GM21717 (cell line): ENCODE measurements at regions not wholly inside any gene's neighbourhood (a gene's known extent, or its start where the extent isn't known, plus 50 kb on each side); places are given as distances from the start of the nearest gene placed in this dataset.

Source experiments
- ATAC-seq: cut with Tn5 transposase; IDR thresholded peaks from one replicate; pipeline ENCODE4 v1.9.1; 2021; ENCODE audit warnings: mild to moderate bottlenecking, moderate library complexity; ENCODE audit not compliant: unreplicated experiment

DNA sequence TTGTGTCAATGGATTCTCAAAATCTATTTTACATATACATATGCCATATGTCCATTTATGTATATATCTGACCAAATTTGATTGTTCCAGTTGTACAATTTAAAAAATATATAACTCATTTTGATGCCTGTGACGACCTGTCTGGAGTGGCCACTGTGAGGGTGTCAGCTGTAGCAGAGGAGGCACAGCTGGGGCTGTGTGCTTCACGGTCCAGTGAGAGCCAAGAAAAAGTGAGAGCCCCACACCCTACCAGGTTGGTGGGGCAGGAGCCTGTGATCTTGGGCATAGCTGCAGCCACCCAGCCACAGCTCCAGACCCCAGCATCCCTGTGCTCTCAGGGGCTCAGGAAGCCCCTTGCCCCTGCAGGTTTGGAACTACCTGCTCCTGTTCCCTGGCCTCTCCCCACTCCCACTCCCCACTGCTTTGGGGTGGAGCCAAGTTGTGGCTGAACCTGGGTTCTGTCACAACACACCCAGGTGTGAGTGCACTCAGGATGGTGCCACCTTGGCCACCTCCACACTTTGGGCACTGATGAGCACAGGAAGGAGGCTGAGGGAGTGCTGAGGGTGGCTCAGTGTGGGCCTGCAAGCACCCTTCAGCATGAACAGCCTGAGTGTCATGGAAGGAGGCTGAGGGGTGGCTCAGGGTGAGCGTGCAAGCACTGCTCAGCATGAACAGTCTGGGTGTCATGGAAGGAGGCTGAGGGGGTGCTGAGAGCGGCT is 161.1 kb upstream of the ROBO1 start:
- ATAC-seq: no peak

DNA sequence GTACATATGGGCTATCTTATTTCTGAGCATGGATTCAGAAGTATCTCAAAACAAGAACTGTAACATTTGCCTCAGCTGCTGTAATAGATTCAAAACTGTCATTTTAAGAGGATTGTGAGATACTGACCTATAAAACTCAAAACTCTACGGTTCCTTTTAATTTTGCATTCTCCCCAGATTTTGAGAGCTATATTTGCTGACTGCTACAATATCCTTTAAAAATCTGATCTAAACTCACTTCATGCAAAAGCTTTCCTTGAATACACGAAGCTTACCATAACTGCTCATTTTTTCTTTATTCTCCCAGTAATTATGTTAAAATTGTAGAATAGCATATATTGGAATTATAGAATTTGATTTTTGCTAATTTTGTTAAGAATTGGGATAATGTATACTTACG is 158.7 kb upstream of the ROBO1 start:
- no peak for ATAC-seq

DNA sequence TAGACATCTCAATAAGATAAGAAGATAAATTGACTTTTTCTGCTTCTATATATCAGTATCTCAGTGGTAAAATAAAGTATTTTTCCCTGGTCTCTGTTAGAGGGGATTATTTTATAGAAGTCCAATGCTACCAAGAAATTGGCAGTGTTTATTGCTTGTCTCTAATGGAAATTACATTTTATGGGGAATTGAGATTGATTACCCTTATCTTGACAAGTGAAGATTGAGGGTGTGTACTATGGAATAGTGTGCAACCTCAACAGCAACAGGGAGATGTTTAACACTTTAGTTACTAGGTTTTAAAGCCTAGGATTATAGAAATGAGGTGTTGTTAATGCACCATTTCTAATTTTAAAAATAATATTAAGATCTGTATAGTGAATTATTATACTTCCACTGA is 154.8 kb upstream of the ROBO1 start:
- no peak for ATAC-seq

DNA sequence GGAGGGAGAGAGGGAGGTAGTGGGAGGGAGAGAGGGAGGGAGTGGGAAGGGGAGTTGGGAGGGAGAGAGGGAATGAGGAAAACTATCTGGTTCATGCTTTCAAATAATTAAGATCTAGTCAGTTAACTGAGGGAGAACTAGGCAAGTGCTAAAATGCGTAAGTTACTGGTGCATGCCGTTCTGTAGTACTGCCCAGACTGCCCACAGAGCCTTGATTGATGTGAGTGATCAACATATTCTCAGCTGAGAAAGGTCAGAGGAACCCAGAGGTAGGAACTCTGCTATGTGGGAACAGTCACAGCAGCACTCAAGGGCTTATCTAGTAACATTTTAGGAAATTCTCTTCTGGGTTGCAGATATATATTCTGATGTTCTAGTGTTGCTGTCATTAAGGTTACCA is 149.8 kb upstream of the ROBO1 start:
- ATAC-seq: no peak

DNA sequence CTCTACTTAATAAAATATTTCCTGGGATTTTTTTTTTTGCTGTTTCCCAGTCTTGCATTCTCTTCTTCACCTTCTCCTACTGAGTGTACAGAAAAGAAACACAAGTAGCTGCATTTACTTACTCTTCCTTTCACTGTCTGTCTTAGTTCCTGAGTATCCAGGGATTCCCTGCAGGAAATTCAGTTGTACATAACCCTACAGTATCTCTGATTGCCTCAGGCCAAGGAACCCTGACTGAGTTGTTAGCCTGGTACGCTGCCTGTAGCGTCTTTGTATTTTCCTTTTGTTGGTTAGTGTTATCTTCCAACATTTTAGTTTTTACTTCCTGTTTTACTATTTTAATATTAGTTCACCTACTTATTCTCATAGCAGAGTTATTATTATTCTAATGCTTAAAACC is 142.5 kb upstream of the ROBO1 start:
- ATAC-seq: no peak

DNA sequence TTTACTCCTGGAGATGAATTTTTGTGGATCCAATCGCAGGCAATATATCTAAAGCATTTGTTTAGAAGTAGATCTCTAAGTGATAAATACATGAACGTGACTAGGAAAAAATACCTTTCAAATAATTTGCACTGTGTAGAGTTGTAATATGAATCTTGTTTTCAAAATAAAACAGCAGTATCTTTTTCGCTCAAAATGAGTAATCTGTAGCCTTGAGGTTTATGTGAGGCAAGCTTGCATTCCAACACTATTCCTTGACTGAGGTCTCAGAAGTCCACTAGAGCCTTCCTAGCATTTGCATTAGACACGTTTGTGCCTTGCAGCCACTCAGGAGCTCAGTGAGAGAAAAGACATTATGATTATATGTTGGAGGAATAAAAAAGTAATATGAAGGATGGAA is 138.3 kb upstream of the ROBO1 start:
- ATAC-seq: no peak

DNA sequence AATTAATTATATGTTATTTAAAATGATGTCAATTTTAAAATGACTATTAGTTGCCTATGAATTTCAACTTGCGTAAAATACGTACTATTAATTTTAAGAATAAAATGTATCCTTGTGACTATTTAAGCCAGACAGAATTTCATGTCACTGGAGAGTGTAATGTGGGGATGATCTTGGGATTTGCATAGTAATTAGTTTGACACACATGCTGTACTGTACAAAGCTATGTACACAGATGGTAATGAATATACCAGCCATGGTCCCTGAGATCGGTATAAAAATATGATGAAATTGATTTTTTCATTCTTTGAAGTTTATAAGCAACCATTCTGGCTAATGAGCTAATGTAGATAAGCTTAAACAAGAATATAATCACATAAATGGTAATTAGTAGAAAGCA is 134.4 kb upstream of the ROBO1 start:
- ATAC-seq: no peak

DNA sequence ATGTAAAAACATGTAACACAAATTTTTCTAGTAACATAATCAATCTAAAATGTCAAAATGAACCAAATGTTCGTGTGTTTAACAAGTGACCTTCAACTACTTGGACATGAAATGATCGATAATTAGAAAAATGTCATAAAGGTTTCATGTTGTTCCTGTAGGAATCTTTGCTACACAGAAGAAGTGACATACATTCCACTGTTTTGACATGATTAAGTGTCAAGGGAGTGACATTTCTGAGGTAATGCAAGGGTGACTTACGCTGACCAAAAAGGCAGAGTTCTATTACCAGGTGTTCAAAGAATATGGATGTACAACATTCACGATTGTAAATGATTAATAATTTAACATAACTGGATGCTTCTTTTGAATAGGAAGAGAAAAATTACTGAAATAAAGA is 131.1 kb upstream of the ROBO1 start:
- ATAC-seq: no peak

DNA sequence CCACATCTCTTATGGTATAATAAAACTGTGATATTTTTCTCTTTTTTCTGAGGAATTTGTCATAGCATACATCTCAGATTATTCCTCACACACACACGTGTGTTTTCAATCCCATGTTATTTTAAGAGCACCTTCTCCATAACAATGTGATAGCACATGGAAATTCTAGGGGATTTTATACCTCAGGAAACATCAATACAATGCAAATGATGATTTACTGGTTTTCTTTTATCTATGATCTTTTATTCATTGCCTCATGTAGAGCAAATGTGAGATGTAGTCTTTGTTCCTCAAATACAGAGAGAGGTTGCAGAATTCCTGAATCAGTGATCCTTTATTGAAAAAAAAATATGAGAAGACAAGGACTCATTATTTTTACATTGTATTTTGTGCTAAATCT is 128.3 kb upstream of the ROBO1 start:
- ATAC-seq: no peak

DNA sequence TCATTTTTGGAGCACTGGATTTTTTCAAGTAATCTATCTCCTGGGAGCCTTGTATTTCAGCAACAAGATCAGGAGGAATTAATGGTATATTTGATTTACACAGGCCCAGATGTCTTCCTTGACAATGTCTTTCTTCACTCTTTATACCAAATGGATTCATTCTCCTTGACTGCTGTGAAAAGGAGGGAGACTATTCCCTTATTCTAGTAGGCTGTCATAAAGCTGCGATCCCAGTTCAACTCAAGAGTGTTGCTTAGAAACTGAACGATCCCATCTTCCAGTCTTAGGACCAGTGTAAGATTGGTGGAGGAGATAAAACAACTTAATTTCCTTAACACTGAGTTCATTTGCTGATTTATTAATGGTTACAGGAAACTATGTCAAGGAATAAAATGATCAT is 119.4 kb upstream of the ROBO1 start:
- no peak for ATAC-seq

DNA sequence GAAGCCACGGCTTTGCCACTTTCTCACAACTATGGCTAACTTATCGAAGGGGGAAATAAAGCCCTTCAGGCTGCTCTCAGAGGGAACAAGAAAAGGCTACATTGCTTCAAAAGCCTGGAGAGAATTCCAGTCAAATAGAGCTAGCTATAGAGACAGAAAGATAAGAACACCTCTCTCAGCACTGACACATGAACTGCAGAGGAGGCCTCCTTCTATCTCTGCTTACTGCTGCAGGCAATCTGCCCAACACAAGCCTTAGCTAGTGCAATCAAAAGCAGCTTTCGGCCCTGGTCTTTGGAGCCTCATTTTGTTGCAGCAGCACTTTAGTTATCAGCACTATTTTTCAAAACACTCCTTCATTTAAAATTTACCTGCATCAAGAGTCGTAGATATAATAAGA is 118.4 kb upstream of the ROBO1 start:
- ATAC-seq: no peak

DNA sequence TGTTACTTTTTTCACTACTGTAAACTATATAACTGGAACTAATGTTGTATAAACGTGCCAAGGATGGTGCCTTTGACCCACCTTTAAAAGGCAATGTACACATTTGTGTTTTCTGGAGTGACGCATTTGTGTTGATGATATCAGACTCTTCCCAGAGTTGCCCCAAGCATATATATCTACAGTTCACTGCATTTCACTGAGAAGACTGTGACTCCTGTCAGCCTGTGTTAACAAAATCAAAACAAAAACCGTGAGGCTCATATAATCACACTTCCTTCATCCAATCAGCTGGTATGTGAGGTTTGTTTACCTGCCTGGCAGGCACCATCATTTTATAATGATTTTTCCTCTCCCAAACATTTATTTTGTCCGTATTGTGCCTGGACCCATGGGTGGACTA is 117.6 kb upstream of the ROBO1 start:
- no peak for ATAC-seq

DNA sequence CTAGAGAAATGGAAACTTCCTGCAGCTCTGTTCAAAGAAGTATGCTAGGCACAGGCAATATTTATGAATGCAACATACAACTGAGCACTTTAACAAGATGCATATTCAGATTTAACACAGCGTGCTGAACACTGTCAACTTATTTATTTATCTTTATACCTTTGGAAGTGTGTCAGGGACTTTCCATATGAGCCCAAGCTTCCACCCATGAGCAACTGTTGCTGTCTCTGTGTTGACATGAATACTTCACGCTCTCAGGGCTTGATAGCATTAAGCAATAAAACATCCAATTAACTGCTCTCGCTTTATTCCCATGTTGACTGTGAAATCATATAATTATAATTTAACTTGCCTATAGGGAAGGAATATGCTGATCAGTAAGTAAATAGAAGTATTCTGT is 116.6 kb upstream of the ROBO1 start:
- no peak for ATAC-seq

DNA sequence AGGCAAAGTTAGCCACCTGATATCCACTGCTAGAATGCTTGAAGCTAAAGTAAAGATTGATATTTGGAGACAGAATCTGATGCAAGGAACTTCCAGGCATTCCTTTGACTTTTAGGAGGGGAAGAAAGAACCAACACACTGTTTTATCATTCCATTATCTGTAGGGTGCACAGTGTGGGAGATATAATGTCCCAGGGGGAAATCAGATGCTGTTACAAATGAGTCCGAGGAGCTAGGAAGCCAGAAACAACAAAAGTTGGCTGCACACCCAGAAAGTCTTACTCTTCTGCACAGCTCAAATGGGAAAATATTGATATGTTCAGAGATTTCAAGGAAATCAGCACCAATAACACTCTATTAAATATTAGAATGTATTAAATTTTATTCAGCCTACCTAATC is 113.6 kb upstream of the ROBO1 start:
- ATAC-seq: no peak

DNA sequence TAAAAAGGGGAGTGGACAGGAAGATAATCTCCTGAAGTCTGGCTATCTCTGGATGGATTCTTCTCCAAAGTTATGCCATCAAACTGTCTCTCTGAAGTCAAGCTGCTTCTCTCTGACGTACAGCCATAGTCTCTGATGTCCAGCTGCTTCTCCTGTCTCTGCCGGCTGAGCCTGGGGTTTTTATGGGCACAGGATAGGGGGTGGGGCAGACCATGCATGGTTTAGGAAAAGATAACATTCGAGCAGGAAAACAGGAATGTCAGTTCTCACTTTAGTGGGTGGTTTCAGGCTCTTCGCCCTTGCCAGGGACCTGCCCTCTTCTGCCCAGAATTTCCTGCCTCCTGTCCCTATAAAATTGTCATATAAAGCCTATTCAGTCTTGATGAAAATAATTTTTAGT is 110.9 kb upstream of the ROBO1 start:
- ATAC-seq: no peak

DNA sequence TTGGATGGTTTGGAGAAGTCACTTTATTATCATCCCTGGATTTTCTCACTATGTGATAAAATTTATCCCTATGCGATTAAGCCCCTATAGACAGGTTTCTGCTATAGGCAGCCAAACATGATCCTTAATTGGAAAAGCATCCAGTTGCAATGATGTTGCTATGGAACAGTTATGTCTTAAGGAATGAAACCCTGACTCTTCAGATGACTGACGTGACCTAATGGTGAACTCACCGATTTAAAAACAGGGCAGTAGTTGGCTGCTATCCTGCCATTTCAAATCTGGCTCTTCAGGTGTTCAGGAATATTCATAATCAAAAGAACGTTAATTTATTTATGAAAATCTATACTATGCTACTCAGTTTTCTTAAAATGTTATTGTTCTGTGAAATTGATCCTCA is 106.8 kb upstream of the ROBO1 start:
- no peak for ATAC-seq

DNA sequence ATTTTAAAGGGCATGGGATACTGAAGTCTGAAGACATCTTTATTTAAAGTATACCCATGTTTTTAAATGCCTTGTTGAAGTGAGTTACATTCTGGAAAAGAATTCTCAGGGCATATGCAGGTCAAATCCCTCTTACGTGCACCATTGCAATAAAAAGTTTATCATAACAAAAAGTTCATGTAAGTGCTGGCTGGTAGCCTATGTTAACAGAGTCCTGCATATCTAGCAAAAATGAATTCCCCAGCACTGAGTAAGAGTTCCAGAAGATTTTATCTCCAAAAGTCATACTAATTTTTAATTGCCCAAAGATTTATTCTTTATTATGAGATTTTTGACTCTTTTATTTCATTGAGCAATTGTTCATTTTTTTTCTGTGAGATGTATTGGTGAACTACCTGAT is 104.7 kb upstream of the ROBO1 start:
- ATAC-seq: no peak

DNA sequence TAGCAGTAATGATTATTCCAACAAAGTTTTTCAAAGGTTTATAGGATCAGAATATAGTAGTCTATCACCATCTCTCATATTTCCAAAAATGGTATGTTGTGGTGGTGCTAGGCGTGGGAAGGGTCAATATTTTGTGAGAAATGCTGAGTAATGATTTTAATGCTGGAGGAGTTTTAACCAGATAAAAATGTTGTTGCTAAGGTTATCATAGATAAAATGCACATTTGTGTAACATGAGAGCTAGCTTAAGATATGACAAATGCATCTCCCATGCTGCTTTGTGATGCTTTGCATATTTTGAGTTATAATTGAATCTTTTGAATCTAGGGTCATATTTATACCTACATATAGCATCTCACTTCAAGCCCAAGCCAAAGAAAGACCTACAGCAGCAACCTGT is 103.9 kb upstream of the ROBO1 start:
- ATAC-seq: no peak

DNA sequence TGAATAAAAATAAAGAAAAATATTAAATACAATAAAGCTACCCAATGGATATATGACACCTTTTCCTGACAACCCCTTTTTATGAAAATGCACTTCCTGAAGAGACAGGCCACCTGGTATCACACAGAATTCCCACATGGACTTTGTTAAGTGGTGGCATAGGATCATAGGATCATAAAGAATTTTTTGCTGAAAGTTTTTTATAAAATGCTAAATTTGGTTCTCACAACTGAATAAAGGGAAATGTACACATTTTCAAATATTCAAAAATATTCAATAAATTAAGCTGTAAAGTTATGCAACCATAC is 102.5 kb upstream of the ROBO1 start:
- no peak for ATAC-seq

DNA sequence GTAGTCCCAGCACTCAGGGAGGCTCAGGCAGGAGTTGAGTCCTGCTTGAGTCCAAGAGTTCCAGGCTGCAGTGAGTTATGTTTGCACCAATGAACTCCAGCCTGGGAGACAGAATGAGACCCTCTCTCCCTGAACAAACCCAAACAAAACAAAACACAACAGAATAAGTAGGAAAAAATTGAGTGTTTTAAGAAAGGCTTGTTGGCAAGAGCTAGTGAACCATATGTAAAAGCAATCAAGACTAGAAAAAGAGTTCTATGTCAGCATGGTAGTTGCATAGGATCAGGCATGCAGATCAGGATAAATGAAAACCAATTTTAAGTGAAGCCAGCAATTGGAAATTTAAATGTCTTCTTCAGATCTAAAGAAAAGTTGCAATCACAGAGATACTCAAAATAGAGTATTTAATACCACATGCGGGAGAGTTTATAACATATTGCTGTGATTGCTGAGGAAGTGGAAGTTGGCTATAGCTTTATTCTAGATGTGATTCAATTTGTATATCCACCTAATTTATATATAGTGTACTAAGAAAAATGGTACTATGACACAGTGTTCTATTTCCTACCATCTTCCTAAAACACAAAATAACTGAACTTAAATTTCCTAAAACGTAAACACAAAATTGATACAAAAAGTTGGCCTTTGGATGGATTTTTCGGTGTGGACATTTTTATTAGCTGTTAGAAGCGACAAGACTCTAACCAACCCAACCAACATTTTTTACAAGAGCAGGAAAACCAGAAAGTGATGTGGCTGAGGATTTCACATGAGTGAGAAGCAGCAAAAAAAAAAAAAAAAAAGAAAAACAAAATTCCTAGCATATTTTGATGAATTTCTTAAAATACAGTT is 101.9 kb upstream of the ROBO1 start:
- ATAC-seq: no peak

DNA sequence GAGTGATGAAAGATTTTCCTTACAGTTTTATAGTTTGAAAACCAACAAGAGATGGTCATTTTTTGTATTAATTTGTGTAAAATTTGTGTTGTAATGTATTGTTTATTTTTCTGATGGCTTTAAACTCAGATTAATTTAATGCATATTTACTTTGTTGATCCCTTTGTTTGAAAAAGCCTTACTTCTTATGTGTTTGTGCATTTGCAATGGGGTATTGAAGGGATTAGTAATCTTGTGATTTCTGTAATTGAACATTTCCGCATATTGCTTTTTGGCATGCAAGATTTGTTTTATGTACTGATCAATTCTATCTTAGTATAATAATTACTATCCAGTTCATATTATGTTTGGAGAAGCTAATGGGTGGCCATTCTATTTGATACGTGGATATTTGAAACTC is 98.4 kb upstream of the ROBO1 start:
- no peak for ATAC-seq

DNA sequence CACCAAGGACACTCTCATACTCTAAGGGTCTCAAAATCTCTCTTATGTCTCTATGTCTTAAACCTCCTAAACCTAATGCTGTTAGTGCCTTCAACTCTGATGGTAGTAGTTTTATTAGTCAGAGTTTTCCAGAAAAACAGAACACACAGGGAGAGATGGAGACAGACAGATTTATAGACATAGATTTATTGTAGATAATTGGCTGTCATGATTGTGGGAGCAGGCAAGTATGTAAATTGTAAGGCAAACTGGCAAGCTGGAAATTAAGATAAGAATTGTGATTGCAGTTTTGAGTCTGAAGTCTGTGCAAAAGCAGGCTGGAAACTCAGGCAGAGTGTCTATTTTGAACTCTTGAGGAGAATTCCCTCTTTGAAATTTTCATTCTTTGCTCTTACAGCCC is 96.3 kb upstream of the ROBO1 start:
- no peak for ATAC-seq

DNA sequence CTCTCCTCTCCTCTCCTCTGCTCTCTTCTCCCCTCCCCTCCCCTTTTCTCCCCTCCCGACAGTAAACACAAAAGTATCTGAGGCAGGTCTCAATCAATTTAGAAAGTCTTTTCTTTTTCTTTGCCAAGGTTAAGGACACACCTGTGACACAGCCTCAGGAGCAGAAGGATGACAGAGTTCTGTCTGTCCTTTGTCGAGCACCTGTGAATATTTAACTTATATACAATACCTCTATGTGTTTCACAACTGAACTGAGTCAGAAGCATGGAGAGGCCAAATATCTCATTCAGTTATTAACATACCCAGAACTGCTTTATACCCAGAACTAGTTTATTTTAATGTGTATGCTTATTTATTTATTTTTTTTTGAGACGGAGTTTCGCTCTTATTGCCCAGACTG is 81.1 kb upstream of the ROBO1 start:
- ATAC-seq: no peak
